GM21526 (cell line): ENCODE measurements at regions not wholly inside any gene's neighbourhood (a gene's known extent, or its start where the extent isn't known, plus 50 kb on each side); places are given as distances from the start of the nearest gene placed in this dataset.
A peak's percentile ranks its signal among the peaks of the same experiment; 100 is the strongest.
"Not testable (repeated sequence)": the region's sequence is repeated elsewhere in the genome, so short reads cannot be mapped to it uniquely, and the experiment has no call there.

Source experiments
- ATAC-seq: cut with Tn5 transposase; IDR thresholded peaks from one replicate; pipeline ENCODE4 v1.9.1; 2021; ENCODE audit warnings: moderate library complexity; ENCODE audit not compliant: unreplicated experiment, low FRiP score

DNA sequence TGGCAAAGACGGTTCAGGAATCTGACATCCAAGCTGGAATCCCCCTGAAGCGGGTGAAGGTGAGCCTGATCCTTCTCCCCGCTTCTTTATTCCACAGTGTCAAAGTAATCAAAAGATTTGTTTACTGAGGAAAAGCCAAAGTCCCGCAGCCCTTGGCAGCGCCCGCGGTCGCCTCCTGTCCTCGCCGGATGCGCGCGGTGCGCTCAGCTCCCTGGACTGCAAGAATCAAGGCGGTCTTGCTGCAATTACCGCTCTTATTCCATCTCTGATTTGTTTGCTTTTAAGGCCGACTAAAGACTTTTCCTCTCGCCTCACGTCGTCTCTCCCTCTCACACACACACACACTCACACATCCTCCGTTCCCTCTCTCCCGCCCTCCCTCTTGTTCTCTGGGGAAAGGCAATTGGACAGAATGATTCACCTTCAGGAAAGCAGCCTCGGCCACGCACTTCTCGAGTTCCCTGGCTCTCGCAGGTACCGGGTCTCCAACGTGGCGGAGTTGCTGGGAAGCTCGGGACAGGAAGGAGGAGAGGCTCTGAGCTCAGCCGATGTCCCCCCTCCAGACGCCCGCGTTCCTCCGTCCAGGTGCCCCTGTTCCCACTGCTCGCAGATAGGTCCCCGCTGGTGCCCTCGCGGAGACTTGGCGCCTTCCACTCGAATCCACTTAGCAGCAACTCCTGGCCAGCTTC, 68.6 kb upstream of the USP15 start:
- ATAC-seq, result no peak

DNA sequence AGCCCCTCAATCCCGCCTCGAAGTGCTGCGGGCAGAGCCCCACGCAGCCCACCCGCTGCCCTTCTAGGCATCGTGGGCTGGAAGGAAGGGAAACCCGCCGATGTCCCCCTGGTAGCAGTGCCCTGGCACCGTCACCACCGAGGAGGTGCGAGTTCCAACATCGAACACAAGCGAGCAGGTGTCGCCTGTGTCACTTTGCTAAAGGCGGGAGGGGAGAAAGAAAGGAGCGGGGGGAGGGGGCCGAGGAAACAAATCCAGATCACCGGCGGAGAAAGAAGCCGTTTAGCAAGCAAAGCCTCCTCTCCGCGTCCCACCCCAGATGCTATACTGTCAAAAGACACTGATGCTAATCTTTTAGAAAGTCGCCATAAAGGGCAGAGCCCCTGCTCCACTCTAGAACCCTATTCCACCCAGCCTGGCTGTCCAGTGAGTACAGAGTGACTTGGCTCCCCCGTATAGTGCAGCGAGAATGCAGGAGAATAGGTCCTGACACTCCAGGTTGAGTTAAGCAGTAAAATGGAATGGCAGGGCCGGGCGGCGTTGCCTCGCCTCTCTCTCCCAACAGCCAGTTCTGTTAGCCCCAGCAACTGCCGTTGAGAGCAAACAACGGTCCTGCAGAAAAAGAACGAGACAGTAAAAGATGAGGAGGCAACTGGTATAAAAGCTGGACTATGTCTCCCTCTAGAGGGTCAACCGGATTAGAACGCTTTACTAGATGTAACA, 67.9 kb upstream of the USP15 start:
- ATAC-seq, result peak; percentile 98

DNA sequence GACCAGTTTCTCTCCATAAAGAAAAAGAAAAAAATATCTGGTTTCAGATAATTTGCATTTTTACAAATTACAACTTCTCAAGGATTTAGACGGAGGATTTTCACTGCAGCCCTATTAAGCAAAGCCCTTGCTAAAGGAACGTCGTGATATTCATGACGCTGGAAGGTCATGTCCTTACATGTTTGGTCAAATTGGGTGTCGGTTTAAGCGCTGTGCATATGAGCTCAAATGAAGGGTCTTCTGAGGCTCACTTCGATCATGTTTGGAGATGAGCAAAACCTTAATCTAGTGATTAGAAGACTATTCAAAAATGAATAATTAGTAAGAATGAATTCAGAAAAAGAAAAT, 67.3 kb upstream of the USP15 start:
- peak; percentile 24 for ATAC-seq

DNA sequence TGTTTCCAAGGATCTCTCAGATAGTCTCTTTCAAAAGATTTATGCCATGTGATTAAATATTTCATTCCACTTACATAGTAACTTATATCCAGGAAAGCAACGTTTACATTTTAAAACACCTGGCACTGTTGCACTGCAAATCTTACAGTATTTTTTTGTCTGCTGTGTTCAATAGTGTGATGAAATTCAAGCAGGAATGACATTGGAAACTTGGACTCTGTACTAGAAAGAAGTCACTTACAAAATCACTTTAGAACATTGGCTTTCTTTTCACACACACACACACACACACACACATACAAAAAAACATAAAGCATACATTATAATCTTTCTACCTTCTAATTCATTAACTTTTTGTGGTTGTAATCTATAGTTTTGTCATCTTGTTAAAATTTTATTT, 66.2 kb upstream of the USP15 start:
- no peak for ATAC-seq

DNA sequence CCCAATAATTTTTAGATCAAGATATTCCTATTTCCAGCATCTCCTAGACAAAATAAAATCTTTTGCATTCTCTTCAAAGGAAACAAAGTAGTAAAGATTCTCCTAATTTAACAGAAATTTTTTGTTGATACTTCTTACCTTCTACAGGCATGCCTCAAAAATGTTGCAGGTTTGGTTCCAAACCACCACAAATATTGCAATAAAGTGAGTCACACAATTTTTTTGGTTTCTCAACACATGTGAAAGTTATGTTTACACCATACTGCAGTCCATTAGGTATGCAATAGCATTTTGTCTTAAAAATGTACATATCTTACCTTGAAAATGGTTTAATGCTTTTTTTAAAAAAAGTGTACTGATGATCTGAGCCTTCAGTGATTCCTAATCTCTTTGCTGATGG, 65.6 kb upstream of the USP15 start:
- no peak for ATAC-seq

DNA sequence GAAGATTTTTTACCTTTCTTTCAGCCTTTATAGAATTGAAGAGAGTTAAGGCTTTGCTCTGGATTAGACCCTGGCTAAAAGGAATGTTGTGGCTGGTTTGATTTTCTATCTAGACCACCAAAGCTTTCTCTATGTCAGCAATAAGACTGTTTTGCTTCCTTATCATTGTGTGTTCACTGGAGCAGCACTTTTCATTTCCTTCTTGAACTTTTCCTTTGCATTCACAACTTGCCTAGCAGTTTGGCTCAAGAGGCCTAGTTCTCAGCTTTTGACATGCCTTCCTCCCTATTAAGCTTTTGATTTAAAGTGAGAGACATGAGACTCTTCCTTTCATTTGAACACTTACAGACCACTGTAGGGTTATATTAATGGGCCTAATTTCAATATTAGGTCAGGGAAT, 64.1 kb upstream of the USP15 start:
- ATAC-seq, result no peak

DNA sequence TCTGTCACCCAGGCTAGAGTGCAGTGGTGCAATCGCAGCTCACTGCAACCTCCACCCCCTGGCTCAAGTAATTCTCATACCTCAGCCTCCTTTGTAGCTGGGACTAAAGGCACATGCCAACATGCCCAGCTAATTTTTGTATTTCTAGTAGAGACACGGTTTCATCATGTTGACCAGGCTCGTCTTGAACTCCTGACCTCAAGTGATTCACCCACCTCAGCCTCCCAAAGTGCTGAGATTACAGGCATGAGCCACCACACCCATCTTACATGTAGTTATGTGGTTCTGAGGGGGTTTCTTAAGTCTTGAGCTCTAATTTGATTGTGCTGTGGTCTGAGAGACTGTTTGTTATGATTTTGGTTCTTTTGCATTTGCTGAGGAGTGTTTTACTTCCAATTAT, 57.3 kb upstream of the USP15 start:
- ATAC-seq, result not testable (repeated sequence)

DNA sequence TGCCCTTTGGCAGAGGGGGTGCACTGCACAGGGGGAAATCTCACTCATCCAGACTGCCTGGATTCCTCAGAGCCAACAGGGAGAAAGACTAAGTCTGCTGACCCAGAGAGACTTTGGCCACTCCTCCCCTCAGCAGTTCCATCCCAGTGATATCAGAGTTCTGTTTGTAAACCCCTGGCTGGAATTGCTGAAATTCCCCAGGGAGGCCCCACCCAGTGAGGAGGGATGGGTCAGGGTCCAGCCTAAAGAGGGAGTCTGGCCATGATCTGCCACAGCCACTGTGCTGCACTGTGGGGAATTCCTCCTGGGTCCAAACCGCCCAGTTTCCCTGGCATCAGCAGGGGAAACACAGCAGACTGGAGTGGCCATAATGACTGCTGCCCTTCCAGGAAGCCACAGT, 54.9 kb upstream of the USP15 start:
- no peak for ATAC-seq

DNA sequence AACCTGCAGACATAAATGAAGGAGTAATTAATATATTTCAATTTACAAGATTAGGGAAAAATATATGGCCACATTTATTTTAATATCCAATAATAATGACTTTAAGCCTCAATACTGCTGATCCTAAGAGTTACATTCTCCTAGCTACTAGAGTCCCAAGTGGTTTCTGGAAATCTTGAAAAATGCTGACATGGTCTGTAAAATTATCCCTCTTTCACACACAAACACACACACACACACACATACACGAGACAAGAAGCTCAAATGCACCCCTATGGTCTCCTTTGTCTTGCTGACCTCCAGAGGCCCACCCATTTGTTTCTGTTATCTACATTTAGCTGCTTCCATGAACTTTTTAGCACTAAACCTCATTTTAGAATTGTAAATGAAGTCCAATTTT, 53.0 kb upstream of the USP15 start:
- no peak for ATAC-seq
